ENCODE measurements at regions not wholly inside any gene's neighbourhood (a gene's known extent, or its start where the extent isn't known, plus 50 kb on each side); places are given as distances from the start of the nearest gene placed in this dataset.

DNA sequence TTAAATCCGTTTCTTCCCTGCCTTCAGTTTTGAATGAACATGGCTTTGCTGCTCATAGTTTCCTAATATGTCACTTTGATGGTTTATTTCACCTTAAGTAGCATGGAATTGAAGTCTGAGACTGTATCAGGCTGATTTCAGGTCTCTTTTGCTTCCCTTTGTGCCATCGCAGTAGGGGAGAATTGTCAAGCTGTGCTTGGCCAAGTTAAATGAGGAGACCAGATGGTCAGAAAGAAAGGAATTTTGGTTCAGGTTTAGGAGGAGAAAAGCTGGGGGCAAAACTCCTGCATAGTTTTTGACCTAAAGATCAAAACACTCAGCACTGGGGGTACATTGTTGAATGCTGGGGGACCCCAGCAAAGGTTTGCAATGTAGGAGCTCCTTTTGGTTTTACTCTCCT lies 398.4 kb downstream of the NUAK1 start:
- H3K27me3 Mint-ChIP-seq: no peaks in the 10 kb centered on the region
- no peak overlapping the region for H3K27ac Mint-ChIP-seq
- H3K36me3 Mint-ChIP-seq (ENCODE audit: low read depth): no peaks in the 10 kb centered on the region
- H3K4me1 Mint-ChIP-seq: peaks cover 4% of the 10 kb centered on the region
- ChIA-PET POLR2A (no interaction called here), CTCF (no interaction called here)
- no peak overlapping the region for H3K4me3 Mint-ChIP-seq
- no peaks in the 10 kb centered on the region for H3K9me3 Mint-ChIP-seq
- no peak for ATAC-seq (ENCODE audit: low read depth)
- intact Hi-C loops (cut with micrococcal nuclease): no loop called here
- TF ChIP-seq, protein P1, sequence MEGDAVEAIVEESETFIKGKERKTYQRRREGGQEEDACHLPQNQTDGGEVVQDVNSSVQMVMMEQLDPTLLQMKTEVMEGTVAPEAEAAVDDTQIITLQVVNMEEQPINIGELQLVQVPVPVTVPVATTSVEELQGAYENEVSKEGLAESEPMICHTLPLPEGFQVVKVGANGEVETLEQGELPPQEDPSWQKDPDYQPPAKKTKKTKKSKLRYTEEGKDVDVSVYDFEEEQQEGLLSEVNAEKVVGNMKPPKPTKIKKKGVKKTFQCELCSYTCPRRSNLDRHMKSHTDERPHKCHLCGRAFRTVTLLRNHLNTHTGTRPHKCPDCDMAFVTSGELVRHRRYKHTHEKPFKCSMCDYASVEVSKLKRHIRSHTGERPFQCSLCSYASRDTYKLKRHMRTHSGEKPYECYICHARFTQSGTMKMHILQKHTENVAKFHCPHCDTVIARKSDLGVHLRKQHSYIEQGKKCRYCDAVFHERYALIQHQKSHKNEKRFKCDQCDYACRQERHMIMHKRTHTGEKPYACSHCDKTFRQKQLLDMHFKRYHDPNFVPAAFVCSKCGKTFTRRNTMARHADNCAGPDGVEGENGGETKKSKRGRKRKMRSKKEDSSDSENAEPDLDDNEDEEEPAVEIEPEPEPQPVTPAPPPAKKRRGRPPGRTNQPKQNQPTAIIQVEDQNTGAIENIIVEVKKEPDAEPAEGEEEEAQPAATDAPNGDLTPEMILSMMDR (IDR thresholded peaks at IDR 0.05): no peak
- no peak for DNase-seq

DNA sequence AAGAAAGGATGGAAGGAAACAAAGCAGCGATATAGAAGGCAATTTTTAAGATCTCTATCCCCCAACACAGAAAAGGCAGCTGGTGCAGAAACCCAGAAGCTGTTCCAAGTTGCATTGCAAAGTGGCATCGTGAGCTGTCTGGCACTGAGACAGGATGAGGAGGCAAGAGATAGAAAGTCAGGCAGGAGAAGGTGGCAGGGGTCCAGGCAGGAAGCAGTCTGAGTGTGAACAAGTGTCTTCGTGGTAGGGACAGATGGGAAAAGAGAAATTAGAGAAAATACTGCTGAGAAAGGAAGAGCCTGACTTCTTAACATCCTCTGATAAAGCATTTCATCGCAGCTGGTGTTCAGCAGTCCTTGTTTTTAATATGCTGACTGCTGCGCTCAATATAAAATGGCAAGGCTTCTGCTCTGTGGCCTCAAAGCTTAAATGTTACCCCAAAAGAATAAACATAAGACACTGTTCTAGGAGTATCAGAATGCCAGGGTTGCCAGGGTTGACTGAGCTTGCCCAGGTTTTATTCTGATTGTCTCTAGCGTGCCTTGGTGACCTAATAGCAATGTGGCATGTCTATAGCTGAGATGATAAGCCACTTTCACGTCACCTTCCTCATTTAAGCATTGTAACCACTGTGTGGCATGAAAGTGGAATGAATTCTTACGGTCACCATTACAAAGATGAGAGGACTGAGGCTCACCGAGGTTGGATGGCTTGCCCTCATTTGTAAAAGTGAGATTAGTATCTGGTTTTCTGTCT lies 397.6 kb downstream of the NUAK1 start:
- Mint-ChIP-seq H3K9me3 (no peaks in the 10 kb centered on the region), H3K27me3 (no peaks in the 10 kb centered on the region), H3K27ac (no peak overlapping the region), H3K4me1 (peaks cover 4% of the 10 kb centered on the region), H3K4me3 (no peak overlapping the region), H3K36me3 (ENCODE audit: low read depth) (no peaks in the 10 kb centered on the region)
- ChIA-PET CTCF (no interaction called here), POLR2A (no interaction called here)
- DNase-seq (no peak), ATAC-seq (ENCODE audit: low read depth) (no peak)
- TF ChIP-seq, protein P1 (IDR thresholded peaks at IDR 0.05): no peak
- intact Hi-C loops (cut with micrococcal nuclease): no loop called here

DNA sequence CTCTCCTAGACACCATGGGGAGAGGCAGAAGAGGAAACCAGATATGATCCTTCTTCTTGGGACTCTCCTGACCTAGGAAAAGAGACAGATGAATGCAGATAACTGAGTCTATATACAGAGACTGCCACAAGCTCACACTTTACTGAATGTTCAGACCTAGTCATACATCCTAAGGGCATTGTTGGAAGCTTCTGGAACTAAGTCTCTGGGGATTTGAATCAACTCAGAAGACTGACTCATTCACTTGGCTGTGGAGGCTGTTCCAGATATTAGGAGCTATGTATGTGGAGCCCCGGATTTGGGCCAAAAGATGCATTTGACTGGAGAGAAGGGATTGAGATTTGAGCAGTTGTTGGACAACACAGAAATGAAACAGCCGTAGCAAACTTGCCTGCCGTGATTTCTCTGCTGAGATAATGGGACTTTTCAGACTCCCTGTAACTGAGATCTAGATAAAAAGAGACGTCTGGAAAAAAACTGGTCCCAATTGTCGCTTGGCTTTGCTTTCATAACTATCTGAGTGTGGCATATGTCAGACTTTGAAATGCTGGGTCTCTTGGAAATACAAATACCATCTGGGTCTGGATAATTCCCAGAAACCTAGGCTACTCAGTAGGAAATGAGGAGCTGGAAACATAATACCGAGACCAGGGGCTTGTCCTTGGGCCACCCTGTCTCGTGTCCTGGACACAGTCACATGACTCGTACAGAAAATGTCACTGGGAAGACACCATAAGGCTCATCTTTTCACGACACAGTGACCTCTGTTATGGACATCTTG lies 396.8 kb downstream of the NUAK1 start:
- ChIA-PET CTCF (no interaction called here), POLR2A (no interaction called here)
- H3K27ac Mint-ChIP-seq: no peak overlapping the region
- H3K4me1 Mint-ChIP-seq: peaks cover 4% of the 10 kb centered on the region
- H3K9me3 Mint-ChIP-seq: no peaks in the 10 kb centered on the region
- no peak for DNase-seq
- no peak overlapping the region for H3K4me3 Mint-ChIP-seq
- ATAC-seq (ENCODE audit: low read depth): no peak
- H3K36me3 Mint-ChIP-seq (ENCODE audit: low read depth): no peaks in the 10 kb centered on the region
- TF ChIP-seq, protein P1 (IDR thresholded peaks at IDR 0.05): no peak
- intact Hi-C loops (cut with micrococcal nuclease): no loop called here
- H3K27me3 Mint-ChIP-seq: no peaks in the 10 kb centered on the region

DNA sequence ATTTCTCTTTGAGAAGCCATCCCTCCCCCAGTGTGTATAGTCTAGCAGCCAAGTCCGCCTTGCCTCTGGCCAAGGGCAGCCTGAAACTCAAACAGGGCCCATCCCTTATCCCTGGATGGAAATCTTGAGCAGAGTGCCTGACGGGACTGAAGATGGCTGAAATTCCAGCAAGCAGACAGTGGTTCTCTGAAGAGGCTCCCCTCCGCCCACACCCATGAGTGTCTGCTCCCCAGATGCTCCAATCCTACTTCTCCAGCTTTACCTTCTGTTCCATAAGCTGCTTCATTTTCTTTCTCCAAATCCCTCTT lies 396.2 kb downstream of the NUAK1 start:
- Mint-ChIP-seq H3K36me3 (ENCODE audit: low read depth) (no peaks in the 10 kb centered on the region), H3K27me3 (no peaks in the 10 kb centered on the region), H3K4me3 (no peak overlapping the region), H3K27ac (no peak overlapping the region), H3K9me3 (no peaks in the 10 kb centered on the region), H3K4me1 (peaks cover 4% of the 10 kb centered on the region)
- no peak for ATAC-seq (ENCODE audit: low read depth)
- intact Hi-C loops (cut with micrococcal nuclease): no loop called here
- CTCF ChIA-PET: no interaction called here
- no peak for DNase-seq
- POLR2A ChIA-PET: no interaction called here
- TF ChIP-seq, protein P1 (IDR thresholded peaks at IDR 0.05): no peak

DNA sequence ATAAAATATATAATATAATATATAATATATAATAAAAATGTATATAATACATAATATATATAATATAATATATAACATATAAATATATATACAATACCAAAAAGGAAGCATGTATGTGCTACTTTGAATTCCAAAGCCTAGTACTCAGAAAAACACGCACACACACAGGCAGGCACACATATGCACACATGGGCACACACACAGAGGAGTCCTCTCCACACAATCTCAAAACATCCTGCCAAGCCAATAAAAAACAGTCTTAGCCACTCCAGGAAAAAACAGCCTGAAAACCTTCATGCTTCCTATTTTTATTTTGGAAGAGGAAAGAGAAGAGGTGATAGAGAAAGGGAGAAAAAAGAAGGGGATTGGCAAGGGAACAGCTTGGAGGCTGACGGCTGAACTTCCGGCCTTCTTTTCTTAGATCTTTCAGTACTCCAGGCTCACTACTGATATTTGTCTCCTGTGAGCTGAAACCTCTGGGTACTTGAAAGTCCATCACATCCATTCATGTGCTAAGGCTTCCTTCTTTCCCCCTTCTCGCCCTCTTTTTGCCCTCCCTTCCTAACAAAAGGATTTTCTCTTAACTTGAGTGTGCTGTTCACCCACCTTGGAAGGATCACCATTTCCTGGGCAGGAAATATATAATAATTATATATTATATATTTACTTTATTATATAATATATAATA lies 394.2 kb downstream of the NUAK1 start:
- H3K9me3 Mint-ChIP-seq: no peaks in the 10 kb centered on the region
- H3K27me3 Mint-ChIP-seq: no peaks in the 10 kb centered on the region
- ChIA-PET POLR2A (no interaction called here), CTCF (no interaction called here)
- H3K36me3 Mint-ChIP-seq (ENCODE audit: low read depth): no peaks in the 10 kb centered on the region
- no peak for DNase-seq
- H3K4me3 Mint-ChIP-seq: no peak overlapping the region
- TF ChIP-seq, protein P1 (IDR thresholded peaks at IDR 0.05): no peak
- no peaks in the 10 kb centered on the region for H3K4me1 Mint-ChIP-seq
- intact Hi-C loops (cut with micrococcal nuclease): no loop called here
- no peak overlapping the region for H3K27ac Mint-ChIP-seq
- no peak for ATAC-seq (ENCODE audit: low read depth)
